Karpas-422 (cell line): ENCODE measurements at regions not wholly inside any gene's neighbourhood (a gene's known extent, or its start where the extent isn't known, plus 50 kb on each side); places are given as distances from the start of the nearest gene placed in this dataset.
"Not testable (repeated sequence)": the region's sequence is repeated elsewhere in the genome, so short reads cannot be mapped to it uniquely, and the experiment has no call there.

Experiments
- DNase-seq: peaks from one replicate; pipeline ENCODE4 v3.0.0-alpha.2; 2015
- H2AFZ ChIP-seq: fragments of 200-600 bp; sonication (generic); 2 replicates; pipeline ENCODE4 v1.6.1; 2014; ENCODE audit warnings: antibody characterized with exemption, low read length, mixed read lengths
- H3K27ac ChIP-seq: fragments of 200-600 bp; sonication (generic); 2 replicates; pipeline ENCODE4 v1.5.1; 2014; ENCODE audit warnings: mild to moderate bottlenecking, low read length, moderate library complexity
- H3K27me3 ChIP-seq: fragments of 200-600 bp; sonication (generic); 2 replicates; pipeline ENCODE4 v1.6.1; 2014; ENCODE audit warnings: low read length, mixed read lengths
- H3K36me3 ChIP-seq: fragments of 200-600 bp; sonication (generic); 2 replicates; pipeline ENCODE4 v1.6.1; 2014; ENCODE audit warnings: low read length, mixed read lengths; ENCODE audit not compliant: insufficient read depth
- H3K4me1 ChIP-seq: fragments of 200-600 bp; sonication (generic); 2 replicates; pipeline ENCODE4 v1.6.1; 2014; ENCODE audit warnings: mild to moderate bottlenecking, low read length, mixed read lengths
- H3K4me2 ChIP-seq: fragments of 200-600 bp; sonication (generic); 2 replicates; pipeline ENCODE4 v1.6.1; 2014; ENCODE audit warnings: low read length, low read depth, mild to moderate bottlenecking; ENCODE audit not compliant: poor library complexity, severe bottlenecking
- H3K4me3 ChIP-seq: fragments of 200-600 bp; sonication (generic); 2 replicates; pipeline ENCODE4 v1.5.1; 2014; ENCODE audit warnings: mild to moderate bottlenecking, antibody characterized with exemption, low read length, mixed read lengths
- H3K79me2 ChIP-seq: fragments of 200-600 bp; sonication (generic); 2 replicates; pipeline ENCODE4 v1.6.1; 2014; ENCODE audit warnings: mild to moderate bottlenecking, low read length, mixed read lengths
- H3K9ac ChIP-seq: fragments of 200-600 bp; sonication (generic); 2 replicates; pipeline ENCODE4 v1.6.0; 2014; ENCODE audit warnings: low read length
- H3K9me2 ChIP-seq: fragments of 200-600 bp; sonication (generic), shearing (Covaris generic); replicated peaks from 2 replicates; pipeline ENCODE4 v1.6.0; 2014; ENCODE audit warnings: mild to moderate bottlenecking, low read length, moderate library complexity; ENCODE audit not compliant: insufficient read depth
- H3K9me3 ChIP-seq: fragments of 300-700, 200-600 bp; sonication (generic); 2 replicates; pipeline ENCODE4 v1.6.1; 2014; ENCODE audit warnings: low read length, mixed read lengths
- H4K20me1 ChIP-seq: fragments of 200-600 bp; sonication (generic); 2 replicates; pipeline ENCODE4 v1.6.1; 2014; ENCODE audit warnings: mild to moderate bottlenecking, antibody characterized with exemption, low read length, low read depth; ENCODE audit not compliant: insufficient read depth

- no peaks in the 10 kb centered on the region for H3K27me3 ChIP-seq
- no peaks in the 10 kb centered on the region for H3K9me2 ChIP-seq
- no peak overlapping the region for H3K4me2 ChIP-seq
- no peaks in the 10 kb centered on the region for H3K9me3 ChIP-seq
- DNase-seq: no peak
- no peak overlapping the region for H3K4me3 ChIP-seq
- H3K36me3 ChIP-seq: no peaks in the 10 kb centered on the region
- no peaks in the 10 kb centered on the region for H4K20me1 ChIP-seq
- no peak overlapping the region for H2AFZ ChIP-seq
- no peaks in the 10 kb centered on the region for H3K79me2 ChIP-seq
- H3K9ac ChIP-seq: no peak overlapping the region
- H3K4me1 ChIP-seq: no peaks in the 10 kb centered on the region
- no peak overlapping the region for H3K27ac ChIP-seq
These were observed 136.2 kb upstream of the USP9X start for GRCh38 chrX:40949071-40949470.

DNA sequence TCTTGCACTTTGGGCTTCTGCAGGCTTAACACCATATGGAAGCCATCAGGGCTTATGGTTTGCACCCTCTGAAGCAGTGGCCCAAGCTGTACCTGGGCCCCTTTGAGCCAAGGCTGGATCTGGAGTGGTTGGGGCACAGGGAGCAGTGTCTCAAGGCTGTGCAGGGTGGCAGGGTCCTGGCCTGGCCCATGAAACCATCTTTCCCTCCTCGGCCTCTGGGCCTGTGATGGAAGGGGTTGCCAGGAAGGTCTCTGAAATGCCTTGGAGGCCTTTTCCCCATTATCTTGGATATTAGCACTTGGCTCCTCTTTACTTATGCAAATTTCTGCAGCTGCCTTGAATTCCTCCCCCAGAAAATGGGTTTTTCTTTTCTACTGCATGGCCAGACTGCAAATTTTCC, 134.7 kb upstream of the USP9X start:
- H3K9me2 ChIP-seq: no peaks in the 10 kb centered on the region
- H3K4me3 ChIP-seq: no peak overlapping the region
- H2AFZ ChIP-seq: no peak overlapping the region
- no peak overlapping the region for H3K9ac ChIP-seq
- H3K27me3 ChIP-seq: no peaks in the 10 kb centered on the region
- DNase-seq: no peak
- H3K4me2 ChIP-seq: no peak overlapping the region
- H3K79me2 ChIP-seq: no peaks in the 10 kb centered on the region
- H4K20me1 ChIP-seq: no peaks in the 10 kb centered on the region
- H3K9me3 ChIP-seq: no peaks in the 10 kb centered on the region
- H3K36me3 ChIP-seq: no peaks in the 10 kb centered on the region
- no peak overlapping the region for H3K27ac ChIP-seq
- no peaks in the 10 kb centered on the region for H3K4me1 ChIP-seq

DNA sequence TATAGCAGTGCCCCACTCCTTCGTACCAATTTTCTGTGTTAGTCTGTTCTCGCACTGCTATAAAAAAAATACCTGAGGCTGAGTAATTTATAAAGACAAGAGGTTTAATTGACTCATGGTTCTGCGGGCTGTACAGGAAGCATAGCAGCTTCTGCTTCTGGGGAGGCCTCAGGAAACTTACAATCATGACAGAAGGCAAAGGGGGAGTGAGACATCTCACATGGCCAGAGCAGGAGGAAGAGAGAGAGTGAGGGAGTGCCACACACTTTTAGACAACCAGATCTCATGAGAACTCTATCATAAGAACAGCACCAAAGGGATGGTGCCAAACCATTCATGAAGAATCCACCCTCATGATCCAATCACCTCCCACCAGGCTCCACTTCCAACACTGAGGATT, 133.8 kb upstream of the USP9X start:
- not testable (repeated sequence) for H3K36me3 ChIP-seq, H3K9me2 ChIP-seq, H3K4me1 ChIP-seq, DNase-seq, H2AFZ ChIP-seq, H3K4me2 ChIP-seq, H3K27me3 ChIP-seq, H3K79me2 ChIP-seq, H3K9ac ChIP-seq, H3K4me3 ChIP-seq, H3K9me3 ChIP-seq, H4K20me1 ChIP-seq, H3K27ac ChIP-seq

DNA sequence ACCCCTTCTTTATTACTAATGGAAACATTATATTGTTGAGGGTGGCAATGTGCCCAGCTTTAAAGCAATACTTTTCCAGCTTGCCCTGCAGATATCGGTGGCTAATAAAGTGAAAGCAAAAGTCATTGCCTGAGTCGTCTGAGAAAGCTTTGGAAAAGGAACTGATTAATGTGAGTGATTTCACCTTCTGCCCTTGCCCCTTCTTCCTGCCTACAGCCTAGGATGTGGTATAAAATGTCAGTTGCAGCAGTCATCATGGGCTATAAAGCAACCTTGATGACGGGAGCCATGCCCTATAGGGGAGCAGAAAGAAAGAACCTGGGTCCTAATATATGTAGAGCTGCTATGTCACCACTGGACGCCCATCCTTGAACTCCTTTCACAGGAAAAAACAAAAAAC, 132.4 kb upstream of the USP9X start:
- Histone ChIP-seq H3K27ac (no peak overlapping the region), H3K27me3 (no peaks in the 10 kb centered on the region), H2AFZ (no peak overlapping the region), H3K9me2 (no peaks in the 10 kb centered on the region), H3K4me3 (peak overlapping the region; percentile 26; the same call in 1 of the 2 replicates), H3K9me3 (no peaks in the 10 kb centered on the region), H3K9ac (no peak overlapping the region), H3K4me2 (peak overlapping the region; percentile 36), H3K79me2 (no peaks in the 10 kb centered on the region), H3K4me1 (no peaks in the 10 kb centered on the region), H4K20me1 (no peaks in the 10 kb centered on the region), H3K36me3 (no peaks in the 10 kb centered on the region)
- DNase-seq: no peak

DNA sequence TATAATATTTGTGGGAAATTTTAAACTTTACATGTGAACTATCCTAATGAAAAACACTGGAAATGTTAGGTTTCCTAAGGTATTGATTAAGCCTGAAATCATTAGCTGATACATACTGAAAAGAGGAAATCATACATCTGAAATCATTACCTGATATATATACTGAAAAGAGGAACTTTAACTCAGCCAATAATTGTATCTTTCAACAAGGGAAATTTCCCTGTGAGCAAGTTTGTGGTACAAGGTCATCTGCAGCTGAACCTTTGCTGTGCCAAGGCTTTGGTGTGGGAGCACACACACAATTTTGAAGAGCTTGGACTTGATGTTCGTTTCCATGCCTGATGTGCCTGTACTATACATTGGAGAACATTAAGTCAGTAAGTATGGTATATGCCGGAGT, 131.9 kb upstream of the USP9X start:
- no peaks in the 10 kb centered on the region for H3K79me2 ChIP-seq
- no peaks in the 10 kb centered on the region for H3K9me2 ChIP-seq
- no peaks in the 10 kb centered on the region for H4K20me1 ChIP-seq
- H2AFZ ChIP-seq: no peak overlapping the region
- H3K27me3 ChIP-seq: no peaks in the 10 kb centered on the region
- no peak overlapping the region for H3K9ac ChIP-seq
- H3K4me2 ChIP-seq: peak overlapping the region; percentile 36
- no peak for DNase-seq
- H3K9me3 ChIP-seq: no peaks in the 10 kb centered on the region
- no peak overlapping the region for H3K27ac ChIP-seq
- no peak overlapping the region for H3K4me3 ChIP-seq
- H3K36me3 ChIP-seq: no peaks in the 10 kb centered on the region
- H3K4me1 ChIP-seq: no peaks in the 10 kb centered on the region

GRCh38 chrX:40960041-40960440, 125.2 kb upstream of the USP9X start:
- Histone ChIP-seq H3K27me3 (peaks cover 4% of the 10 kb centered on the region; the same call in 1 of the 2 replicates), H3K9me3 (peaks cover 8% of the 10 kb centered on the region; the same call in 1 of the 2 replicates), H3K4me2 (no peak overlapping the region), H2AFZ (no peak overlapping the region), H3K79me2 (no peaks in the 10 kb centered on the region), H3K9ac (no peak overlapping the region), H3K9me2 (no peaks in the 10 kb centered on the region), H3K36me3 (no peaks in the 10 kb centered on the region), H4K20me1 (no peaks in the 10 kb centered on the region), H3K4me1 (no peaks in the 10 kb centered on the region), H3K27ac (no peak overlapping the region), H3K4me3 (no peak overlapping the region)
- DNase-seq: no peak

DNA sequence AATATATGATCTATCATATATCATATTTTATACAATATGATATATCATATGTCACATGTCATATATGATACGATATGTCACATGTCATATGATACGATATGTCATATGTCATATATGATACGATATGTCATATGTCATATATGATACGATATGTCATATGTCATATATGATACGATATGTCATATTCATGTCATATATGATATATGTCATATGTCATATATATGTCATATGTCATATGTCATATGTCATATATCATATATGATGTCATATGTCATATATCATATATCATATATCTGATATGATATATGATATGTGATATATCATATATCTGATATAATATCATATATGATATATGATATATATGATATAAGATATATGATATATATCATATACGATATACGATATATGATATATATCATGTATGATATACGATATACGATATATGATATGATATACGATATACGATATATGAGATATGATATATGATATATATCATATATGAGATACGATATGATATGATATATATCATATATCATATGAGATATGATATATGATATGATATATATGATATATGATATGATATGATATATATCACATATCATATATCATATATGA, 122.3 kb upstream of the USP9X start:
- Histone ChIP-seq H2AFZ (no peak overlapping the region), H3K27me3 (peaks cover 4% of the 10 kb centered on the region; the same call in 1 of the 2 replicates), H4K20me1 (no peaks in the 10 kb centered on the region), H3K9me2 (no peaks in the 10 kb centered on the region), H3K4me2 (no peak overlapping the region), H3K9ac (no peak overlapping the region), H3K79me2 (no peaks in the 10 kb centered on the region), H3K4me3 (no peak overlapping the region), H3K9me3 (peaks cover 8% of the 10 kb centered on the region; the same call in 1 of the 2 replicates), H3K27ac (no peak overlapping the region), H3K36me3 (no peaks in the 10 kb centered on the region), H3K4me1 (no peaks in the 10 kb centered on the region)
- DNase-seq: no peak

DNA sequence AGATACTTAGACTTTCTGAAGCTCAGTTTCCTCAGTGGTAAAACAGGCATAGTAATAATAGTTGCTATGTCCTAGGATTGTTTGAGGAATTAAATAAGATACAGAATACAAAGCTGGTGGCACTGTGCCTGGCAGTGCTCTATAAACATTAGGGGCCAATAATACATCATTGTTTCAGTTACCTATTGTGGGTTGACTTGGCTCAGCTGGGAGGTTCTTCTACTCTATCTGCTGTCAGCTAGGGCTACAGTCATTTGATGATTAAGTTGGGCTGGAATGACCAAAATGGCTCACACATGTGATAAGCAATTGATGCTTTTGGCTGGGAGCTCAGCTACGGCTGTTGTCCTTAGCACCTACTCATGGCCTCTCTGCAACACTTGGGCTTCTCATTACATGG, 121.2 kb upstream of the USP9X start:
- Histone ChIP-seq H3K9me2 (no peaks in the 10 kb centered on the region), H3K4me1 (no peaks in the 10 kb centered on the region), H2AFZ (no peak overlapping the region), H3K4me2 (no peak overlapping the region), H4K20me1 (no peaks in the 10 kb centered on the region), H3K27ac (no peak overlapping the region), H3K9me3 (peaks cover 8% of the 10 kb centered on the region; the same call in 1 of the 2 replicates), H3K4me3 (no peak overlapping the region), H3K9ac (no peak overlapping the region), H3K36me3 (no peaks in the 10 kb centered on the region), H3K79me2 (no peaks in the 10 kb centered on the region), H3K27me3 (peaks cover 4% of the 10 kb centered on the region; the same call in 1 of the 2 replicates)
- DNase-seq: no peak
